SK-N-SH treated with all-trans-retinoic acid at 6 μM for 48 hours (cell line): ENCODE measurements at regions not wholly inside any gene's neighbourhood (a gene's known extent, or its start where the extent isn't known, plus 50 kb on each side); places are given as distances from the start of the nearest gene placed in this dataset.

ENCODE experiments used
- ARNTL ChIP-seq: fragments of 450-650 bp; formaldehyde crosslinking; IDR thresholded peaks from 2 replicates; pipeline ENCODE4 v1.5.0; 2020; ENCODE audit warnings: low read depth, mild to moderate bottlenecking, moderate library complexity, borderline replicate concordance
- GLIS3 ChIP-seq: fragments of 250-450 bp; sonication (Bioruptor Pico); IDR thresholded peaks from 2 replicates; pipeline ENCODE4 v1.5.0; 2020; ENCODE audit warnings: mild to moderate bottlenecking, moderate library complexity
- OSR1 ChIP-seq: fragments of 250-450 bp; sonication (Bioruptor Pico); IDR thresholded peaks from 2 replicates; pipeline ENCODE4 v1.8.0; 2022; ENCODE audit warnings: moderate library complexity, mild to moderate bottlenecking, inconsistent platforms
- PPARA ChIP-seq: fragments of 250-450 bp; sonication (Bioruptor Pico); IDR thresholded peaks from 2 replicates; pipeline ENCODE4 v1.5.0; 2020; ENCODE audit warnings: mild to moderate bottlenecking, borderline replicate concordance
- RARB ChIP-seq: fragments of 250-450 bp; sonication (Bioruptor Pico); IDR thresholded peaks from 2 replicates; pipeline ENCODE4 v1.8.0; 2021; ENCODE audit warnings: mild to moderate bottlenecking, moderate library complexity
- TOX ChIP-seq: fragments of 250-450 bp; sonication (Bioruptor Pico); IDR thresholded peaks from 2 replicates; pipeline ENCODE4 v1.8.0; 2021; ENCODE audit warnings: mild to moderate bottlenecking, moderate library complexity, borderline replicate concordance
- TSHZ2 ChIP-seq: fragments of 250-450 bp; sonication (Bioruptor Pico); IDR thresholded peaks from 2 replicates; pipeline ENCODE4 v1.5.0; 2020; ENCODE audit warnings: mild to moderate bottlenecking, moderate library complexity
- TF ChIP-seq, protein P1 (sequence below): fragments of 250-450 bp; sonication (Bioruptor Pico); IDR thresholded peaks from 2 replicates; pipeline ENCODE4 v1.8.0; 2020; ENCODE audit warnings: mild to moderate bottlenecking, moderate library complexity, borderline replicate concordance
- TF ChIP-seq, protein P2 (sequence below): fragments of 250-450 bp; sonication (Bioruptor Pico); IDR thresholded peaks from 2 replicates; pipeline ENCODE4 v1.5.1; 2020; ENCODE audit warnings: low read depth, mild to moderate bottlenecking, moderate library complexity

DNA sequence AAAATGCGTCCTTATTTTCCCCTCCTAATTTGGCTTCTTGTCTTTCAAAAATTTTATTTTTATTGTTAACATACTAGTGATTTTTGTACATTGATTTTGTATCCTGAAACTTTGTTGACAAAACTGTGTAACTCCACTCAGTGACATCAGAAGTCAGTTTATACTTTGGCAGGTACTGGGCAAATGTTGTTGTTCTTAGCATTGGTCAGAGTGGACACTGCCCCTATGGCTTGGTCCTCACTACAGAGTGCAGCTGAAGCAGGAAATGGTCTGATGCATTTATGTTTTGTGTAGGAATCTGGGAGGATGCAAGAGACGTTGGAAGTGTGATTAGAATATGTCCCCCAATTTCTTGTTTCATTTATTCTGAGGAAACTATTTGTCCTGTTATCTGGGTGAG is 205.5 kb upstream of the CENPE start:
- TF ChIP-seq, protein P1, sequence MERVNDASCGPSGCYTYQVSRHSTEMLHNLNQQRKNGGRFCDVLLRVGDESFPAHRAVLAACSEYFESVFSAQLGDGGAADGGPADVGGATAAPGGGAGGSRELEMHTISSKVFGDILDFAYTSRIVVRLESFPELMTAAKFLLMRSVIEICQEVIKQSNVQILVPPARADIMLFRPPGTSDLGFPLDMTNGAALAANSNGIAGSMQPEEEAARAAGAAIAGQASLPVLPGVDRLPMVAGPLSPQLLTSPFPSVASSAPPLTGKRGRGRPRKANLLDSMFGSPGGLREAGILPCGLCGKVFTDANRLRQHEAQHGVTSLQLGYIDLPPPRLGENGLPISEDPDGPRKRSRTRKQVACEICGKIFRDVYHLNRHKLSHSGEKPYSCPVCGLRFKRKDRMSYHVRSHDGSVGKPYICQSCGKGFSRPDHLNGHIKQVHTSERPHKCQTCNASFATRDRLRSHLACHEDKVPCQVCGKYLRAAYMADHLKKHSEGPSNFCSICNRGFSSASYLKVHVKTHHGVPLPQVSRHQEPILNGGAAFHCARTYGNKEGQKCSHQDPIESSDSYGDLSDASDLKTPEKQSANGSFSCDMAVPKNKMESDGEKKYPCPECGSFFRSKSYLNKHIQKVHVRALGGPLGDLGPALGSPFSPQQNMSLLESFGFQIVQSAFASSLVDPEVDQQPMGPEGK (CRISPR knock-in tag), result no peak
- TF ChIP-seq OSR1 (CRISPR knock-in tag) (no peak), ARNTL (CRISPR knock-in tag) (no peak), GLIS3 (no peak), PPARA (CRISPR knock-in tag) (no peak), TSHZ2 (CRISPR knock-in tag) (no peak), RARB (CRISPR knock-in tag) (no peak), TOX (CRISPR knock-in tag) (no peak)
- TF ChIP-seq, protein P2, sequence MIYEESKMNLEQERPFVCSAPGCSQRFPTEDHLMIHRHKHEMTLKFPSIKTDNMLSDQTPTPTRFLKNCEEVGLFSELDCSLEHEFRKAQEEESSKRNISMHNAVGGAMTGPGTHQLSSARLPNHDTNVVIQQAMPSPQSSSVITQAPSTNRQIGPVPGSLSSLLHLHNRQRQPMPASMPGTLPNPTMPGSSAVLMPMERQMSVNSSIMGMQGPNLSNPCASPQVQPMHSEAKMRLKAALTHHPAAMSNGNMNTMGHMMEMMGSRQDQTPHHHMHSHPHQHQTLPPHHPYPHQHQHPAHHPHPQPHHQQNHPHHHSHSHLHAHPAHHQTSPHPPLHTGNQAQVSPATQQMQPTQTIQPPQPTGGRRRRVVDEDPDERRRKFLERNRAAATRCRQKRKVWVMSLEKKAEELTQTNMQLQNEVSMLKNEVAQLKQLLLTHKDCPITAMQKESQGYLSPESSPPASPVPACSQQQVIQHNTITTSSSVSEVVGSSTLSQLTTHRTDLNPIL (CRISPR knock-in tag), result no peak
